ENCODE measurements at regions not wholly inside any gene's neighbourhood (a gene's known extent, or its start where the extent isn't known, plus 50 kb on each side); places are given as distances from the start of the nearest gene placed in this dataset.

DNA sequence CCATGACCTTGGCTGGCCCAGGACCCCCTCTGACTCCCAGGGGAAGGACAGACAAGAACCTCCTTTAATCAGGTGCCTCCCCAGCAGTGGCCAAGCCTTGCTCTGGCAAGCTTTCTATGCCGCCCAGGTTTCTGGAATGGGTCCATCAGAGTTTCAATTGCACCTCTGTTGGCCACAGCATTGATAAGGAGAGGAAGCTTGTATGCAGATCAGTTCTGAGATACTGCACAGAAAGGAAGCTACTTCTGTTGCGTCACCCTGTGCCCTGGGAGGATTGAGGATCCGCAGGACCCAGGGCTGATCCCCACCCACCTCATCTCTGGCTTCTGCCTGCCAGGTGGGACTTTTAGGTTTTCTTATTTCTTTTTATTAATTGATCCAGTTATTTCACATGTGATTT is 167.2 kb downstream of the TFAP2C start:
- Histone ChIP-seq H2AFZ (ENCODE audit: low read length) (no peak overlapping the region), H3T11ph (ENCODE audit: low read length) (no peak overlapping the region), H3K27me3 (ENCODE audit: insufficient read depth, low read length) (no peaks in the 10 kb centered on the region), H2BK12ac (ENCODE audit: insufficient read length, low read depth, low read length) (no peak overlapping the region), H2AK5ac (ENCODE audit: insufficient read length, low read length) (no peak overlapping the region), H3K56ac (ENCODE audit: insufficient read length, low read depth, low read length) (no peak overlapping the region), H3K4ac (ENCODE audit: low read depth, low read length) (no peak overlapping the region), H2BK15ac (ENCODE audit: low read depth, low read length) (no peak overlapping the region), H3K18ac (ENCODE audit: insufficient read length, low read depth, low read length) (no peak overlapping the region), H3K27ac (ENCODE audit: insufficient read length, low read depth, low read length) (no peak overlapping the region), H3K23ac (ENCODE audit: insufficient read length, low read depth, low read length) (no peak overlapping the region), H3K79me2 (ENCODE audit: insufficient read depth, low read length) (no peaks in the 10 kb centered on the region), H3K9ac (ENCODE audit: extremely low read depth, insufficient read length, low read length) (no peak overlapping the region), H2BK20ac (ENCODE audit: low read depth, low read length, poor library complexity, severe bottlenecking) (no peak overlapping the region), H2BK5ac (ENCODE audit: insufficient read length, low read length) (no peak overlapping the region), H3K4me2 (ENCODE audit: insufficient read depth, insufficient read length, low read length) (no peak overlapping the region), H4K5ac (ENCODE audit: insufficient read length, low read depth, low read length) (no peak overlapping the region), H4K20me1 (ENCODE audit: control insufficient read depth, insufficient read depth, insufficient read length) (no peaks in the 10 kb centered on the region), H4K8ac (replicated peaks; ENCODE audit: insufficient read length, low read depth, low read length) (no peak overlapping the region), H3K79me1 (ENCODE audit: insufficient read depth, low read depth, low read length, poor library complexity, severe bottlenecking) (no peaks in the 10 kb centered on the region), H3K9me3 (ENCODE audit: control insufficient read depth, low read depth, low read length) (no peaks in the 10 kb centered on the region), H3K14ac (ENCODE audit: insufficient read depth, low read length) (no peak overlapping the region), H2BK120ac (ENCODE audit: low read depth, low read length, poor library complexity, severe bottlenecking) (no peak overlapping the region), H4K91ac (ENCODE audit: insufficient read length, low read depth, low read length) (no peak overlapping the region), H3K4me1 (ENCODE audit: insufficient read depth, low read length) (no peaks in the 10 kb centered on the region), H3K23me2 (ENCODE audit: insufficient read length, low read depth, low read length, poor library complexity, severe bottlenecking) (no peaks in the 10 kb centered on the region)
- peaks cover 10 to 12% of the 10 kb centered on the region in 2 experiments for H3K9me3 Mint-ChIP-seq
- H3K27me3 Mint-ChIP-seq (ENCODE audit: low read depth) = peaks cover 5% of the 10 kb centered on the region
- H3K36me3 Mint-ChIP-seq (ENCODE audit: insufficient read depth in 1 of 3, low read depth in 3 of 3) = peaks cover 4 to 12% (median 5%) of the 10 kb centered on the region in 3 experiments; a peak in 6 of 7 replicates
- no peak overlapping the region for H3K4me3 Mint-ChIP-seq
- TF ChIP-seq, protein P1, sequence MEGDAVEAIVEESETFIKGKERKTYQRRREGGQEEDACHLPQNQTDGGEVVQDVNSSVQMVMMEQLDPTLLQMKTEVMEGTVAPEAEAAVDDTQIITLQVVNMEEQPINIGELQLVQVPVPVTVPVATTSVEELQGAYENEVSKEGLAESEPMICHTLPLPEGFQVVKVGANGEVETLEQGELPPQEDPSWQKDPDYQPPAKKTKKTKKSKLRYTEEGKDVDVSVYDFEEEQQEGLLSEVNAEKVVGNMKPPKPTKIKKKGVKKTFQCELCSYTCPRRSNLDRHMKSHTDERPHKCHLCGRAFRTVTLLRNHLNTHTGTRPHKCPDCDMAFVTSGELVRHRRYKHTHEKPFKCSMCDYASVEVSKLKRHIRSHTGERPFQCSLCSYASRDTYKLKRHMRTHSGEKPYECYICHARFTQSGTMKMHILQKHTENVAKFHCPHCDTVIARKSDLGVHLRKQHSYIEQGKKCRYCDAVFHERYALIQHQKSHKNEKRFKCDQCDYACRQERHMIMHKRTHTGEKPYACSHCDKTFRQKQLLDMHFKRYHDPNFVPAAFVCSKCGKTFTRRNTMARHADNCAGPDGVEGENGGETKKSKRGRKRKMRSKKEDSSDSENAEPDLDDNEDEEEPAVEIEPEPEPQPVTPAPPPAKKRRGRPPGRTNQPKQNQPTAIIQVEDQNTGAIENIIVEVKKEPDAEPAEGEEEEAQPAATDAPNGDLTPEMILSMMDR (conservative IDR thresholded peaks at IDR 0.05) = no peak
- DNase-seq = no peak
- no CpG with 5 or more reads among the region's 3 CpGs for WGBS (ENCODE audit: extremely low coverage, insufficient read length, low lambda C conversion rate)
- H3K4me1 Mint-ChIP-seq = peaks cover 3 to 5% of the 10 kb centered on the region in 2 experiments
- no peak overlapping the region for H3K27ac Mint-ChIP-seq
